Transverse colon (tissue), 4 donors: ENCODE measurements at regions not wholly inside any gene's neighbourhood (a gene's known extent, or its start where the extent isn't known, plus 50 kb on each side); places are given as distances from the start of the nearest gene placed in this dataset.

Experiments used
- CTCF ChIP-seq, 5 experiments: fragments of 200-600 bp in 3 of 5; fragments of 450-650 bp in 2 of 5; sonication (generic) in 3 of 5; IDR thresholded peaks; 1 replicate in 2 of 5; 2 replicates in 3 of 5; pipeline ENCODE4 v1.5.1; 2016 to 2017; ENCODE audit warnings: antibody characterized with exemption in 5 of 5, inconsistent platforms in 3 of 5, mild to moderate bottlenecking in 2 of 5, moderate library complexity in 1 of 5
- EP300 ChIP-seq: sonication (generic); formaldehyde crosslinking; IDR thresholded peaks from one replicate; pipeline ENCODE4 v1.6.1; 2017; ENCODE audit warnings: antibody characterized with exemption, low read depth
- POLR2A ChIP-seq: fragments of 450-650 bp; IDR thresholded peaks from one replicate; pipeline ENCODE4 v1.6.1; 2016; ENCODE audit warnings: antibody characterized with exemption, mild to moderate bottlenecking, moderate library complexity
- POLR2AphosphoS5 ChIP-seq, 3 donors: sonication (generic); formaldehyde crosslinking; IDR thresholded peaks; one replicate each; pipeline ENCODE4 v1.6.1; 2016; ENCODE audit warnings: antibody characterized with exemption in 3 of 3

DNA sequence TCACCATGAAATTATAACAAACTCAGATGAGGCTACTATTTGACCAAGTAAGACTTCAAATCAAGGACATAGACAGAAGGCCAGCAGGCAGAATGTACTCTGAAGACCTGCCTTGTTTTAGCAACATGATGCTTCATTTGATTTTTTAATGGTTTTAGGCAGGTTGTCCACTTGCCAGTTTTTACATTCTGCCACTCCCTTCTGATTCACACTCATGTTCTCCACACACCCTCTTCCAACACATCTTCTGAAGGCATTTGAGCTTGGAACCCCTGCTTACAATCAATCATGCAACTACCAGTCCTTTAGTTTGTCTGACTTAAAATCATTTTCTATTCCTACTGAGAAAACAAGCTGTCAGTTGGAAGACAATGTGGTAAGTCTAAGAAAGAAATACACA is 114.9 kb upstream of the SMIM31 start:
- TF ChIP-seq POLR2AphosphoS5 (IDR thresholded peaks at IDR 0.05) (no peak), POLR2A (no peak), CTCF (IDR thresholded peaks at IDR 0.05) (no peak), EP300 (no peak)
